GM12878 (cell line): ENCODE measurements at regions not wholly inside any gene's neighbourhood (a gene's known extent, or its start where the extent isn't known, plus 50 kb on each side); places are given as distances from the start of the nearest gene placed in this dataset.
A peak's percentile ranks its signal among the peaks of the same experiment; 100 is the strongest.

Experiments
- CHD1 ChIP-seq: IDR thresholded peaks from 2 replicates; pipeline ENCODE4 v1.6.1; 2012; ENCODE audit warnings: low read depth, low read length, improper control_type of control experiment
- ETV6 ChIP-seq, 2 experiments: fragments of 450-650 bp in 1 of 2; IDR thresholded peaks in 1 of 2; conservative IDR thresholded peaks in 1 of 2; 2 replicates each; pipeline ENCODE4 v1.6.1; 2014; ENCODE audit warnings: antibody characterized with exemption in 1 of 2, borderline replicate concordance in 1 of 2, low read depth in 1 of 2, mild to moderate bottlenecking in 1 of 2, moderate library complexity in 1 of 2
- PML ChIP-seq: IDR thresholded peaks from 2 replicates; pipeline ENCODE4 v1.6.1; 2012; ENCODE audit warnings: low read length, inconsistent platforms
- POLR2A ChIP-seq: IDR thresholded peaks from 2 replicates; pipeline ENCODE4 v1.6.1; 2011; ENCODE audit warnings: low read depth, mild to moderate bottlenecking, low read length
- RFX5 ChIP-seq: IDR thresholded peaks from 2 replicates; pipeline ENCODE4 v1.6.1; 2011; ENCODE audit warnings: low read depth, low read length, improper control_type of control experiment
- SP1 ChIP-seq: IDR thresholded peaks from one replicate; pipeline ENCODE4 v1.6.1; 2011; ENCODE audit warnings: low read depth, low read length
- ZNF274 ChIP-seq: IDR thresholded peaks from one replicate; pipeline ENCODE4 v1.8.0; 2011; ENCODE audit not compliant: insufficient read length, insufficient read depth
- TF ChIP-seq, protein P1 (sequence below), 3 experiments: IDR thresholded peaks in 2 of 3; conservative IDR thresholded peaks in 1 of 3; 2 replicates each; pipeline ENCODE4 v1.5.1; 2011; ENCODE audit warnings: low read depth in 3 of 3, low read length in 3 of 3, mild to moderate bottlenecking in 3 of 3, control low read depth in 2 of 3, moderate library complexity in 2 of 3, inconsistent platforms in 1 of 3, mixed read lengths in 1 of 3; ENCODE audit not compliant: control insufficient read depth in 2 of 3, insufficient read depth in 1 of 3; ENCODE audit errors: extremely low read depth in 1 of 3
- TF ChIP-seq, protein P2 (sequence below): IDR thresholded peaks from 2 replicates; pipeline ENCODE4 v1.6.1; 2011; ENCODE audit warnings: low read depth, low read length, improper control_type of control experiment, borderline replicate concordance

DNA sequence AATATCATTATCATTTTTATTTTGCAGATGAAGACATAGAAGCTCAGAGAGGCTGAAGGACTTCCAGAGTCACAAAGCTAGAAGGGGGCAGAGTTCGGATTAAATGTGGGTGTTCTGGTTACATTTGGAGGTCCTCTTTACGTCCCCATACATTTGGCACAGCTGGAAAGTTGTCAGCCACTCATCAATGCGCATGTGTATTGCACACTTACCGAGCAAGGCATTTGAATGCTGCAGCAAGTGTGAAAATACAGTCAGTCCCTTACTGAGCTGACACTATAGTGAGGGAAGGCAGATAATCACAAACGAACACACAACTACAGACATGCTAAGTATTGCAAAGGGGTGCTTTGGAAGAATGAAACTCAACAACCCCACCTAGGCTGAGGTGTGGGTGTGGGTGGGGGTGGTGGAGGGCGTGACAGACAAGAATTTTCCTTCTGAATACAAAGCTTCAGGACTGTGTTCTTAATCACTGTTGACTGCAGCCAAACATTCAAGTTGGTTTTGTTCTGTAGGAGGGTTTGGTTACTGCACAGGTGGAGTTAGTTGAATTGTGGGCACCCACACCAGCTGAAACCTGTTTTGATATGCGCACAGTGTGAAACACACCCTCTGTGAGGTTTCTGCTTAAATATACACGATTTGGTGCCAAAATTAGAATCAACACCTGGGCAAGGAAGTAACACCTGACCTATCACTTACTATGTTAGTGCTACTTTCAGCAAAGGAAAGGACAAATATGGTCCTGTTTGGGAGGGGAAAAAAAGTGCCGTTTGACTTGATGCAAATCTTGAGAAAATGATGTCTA lies 72.4 kb downstream of the COQ2 start:
- TF ChIP-seq ETV6 (conservative IDR thresholded peaks at IDR 0.05 in 1 of 2, IDR thresholded peaks at IDR 0.05 in 1 of 2; ENCODE audit: borderline replicate concordance in 1 of 2, low read depth in 1 of 2), result 0 out of 4 replicates have a peak, but pooled peaks of 1 of the 2 experiments have one; percentile 63
- TF ChIP-seq PML, result no peak
- TF ChIP-seq, protein P1, sequence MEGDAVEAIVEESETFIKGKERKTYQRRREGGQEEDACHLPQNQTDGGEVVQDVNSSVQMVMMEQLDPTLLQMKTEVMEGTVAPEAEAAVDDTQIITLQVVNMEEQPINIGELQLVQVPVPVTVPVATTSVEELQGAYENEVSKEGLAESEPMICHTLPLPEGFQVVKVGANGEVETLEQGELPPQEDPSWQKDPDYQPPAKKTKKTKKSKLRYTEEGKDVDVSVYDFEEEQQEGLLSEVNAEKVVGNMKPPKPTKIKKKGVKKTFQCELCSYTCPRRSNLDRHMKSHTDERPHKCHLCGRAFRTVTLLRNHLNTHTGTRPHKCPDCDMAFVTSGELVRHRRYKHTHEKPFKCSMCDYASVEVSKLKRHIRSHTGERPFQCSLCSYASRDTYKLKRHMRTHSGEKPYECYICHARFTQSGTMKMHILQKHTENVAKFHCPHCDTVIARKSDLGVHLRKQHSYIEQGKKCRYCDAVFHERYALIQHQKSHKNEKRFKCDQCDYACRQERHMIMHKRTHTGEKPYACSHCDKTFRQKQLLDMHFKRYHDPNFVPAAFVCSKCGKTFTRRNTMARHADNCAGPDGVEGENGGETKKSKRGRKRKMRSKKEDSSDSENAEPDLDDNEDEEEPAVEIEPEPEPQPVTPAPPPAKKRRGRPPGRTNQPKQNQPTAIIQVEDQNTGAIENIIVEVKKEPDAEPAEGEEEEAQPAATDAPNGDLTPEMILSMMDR (IDR thresholded peaks at IDR 0.05 in 2 of 3, conservative IDR thresholded peaks at IDR 0.05 in 1 of 3; ENCODE audit: control insufficient read depth in 2 of 3, extremely low read depth in 1 of 3, insufficient read depth in 1 of 3, low read depth in 3 of 3, low read length in 3 of 3), result no peak
- TF ChIP-seq, protein P2, sequence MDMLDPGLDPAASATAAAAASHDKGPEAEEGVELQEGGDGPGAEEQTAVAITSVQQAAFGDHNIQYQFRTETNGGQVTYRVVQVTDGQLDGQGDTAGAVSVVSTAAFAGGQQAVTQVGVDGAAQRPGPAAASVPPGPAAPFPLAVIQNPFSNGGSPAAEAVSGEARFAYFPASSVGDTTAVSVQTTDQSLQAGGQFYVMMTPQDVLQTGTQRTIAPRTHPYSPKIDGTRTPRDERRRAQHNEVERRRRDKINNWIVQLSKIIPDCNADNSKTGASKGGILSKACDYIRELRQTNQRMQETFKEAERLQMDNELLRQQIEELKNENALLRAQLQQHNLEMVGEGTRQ, result no peak
- TF ChIP-seq CHD1, result no peak
- TF ChIP-seq RFX5, result no peak
- no peak for TF ChIP-seq SP1
- no peak for TF ChIP-seq POLR2A
- TF ChIP-seq ZNF274, result no peak
